OCI-LY3 (cell line): ENCODE measurements at regions not wholly inside any gene's neighbourhood (a gene's known extent, or its start where the extent isn't known, plus 50 kb on each side); places are given as distances from the start of the nearest gene placed in this dataset.

Experiments used
- EZH2phosphoT487 ChIP-seq: fragments of 200-600 bp; shearing (Covaris generic); IDR thresholded peaks from 2 replicates; pipeline ENCODE4 v1.6.1; 2018; ENCODE audit warnings: antibody characterized with exemption, mixed run types, low read depth
- TF ChIP-seq, protein P1 (sequence below): fragments of 200-600, 300-600 bp; sonication (generic); IDR thresholded peaks from 2 replicates; pipeline ENCODE4 v1.5.1; 2014; ENCODE audit warnings: antibody characterized with exemption, low read length, low read depth

GRCh38 chr3:28980131-28980530 is 300.7 kb upstream of the RBMS3 start:
- TF ChIP-seq, protein P1, sequence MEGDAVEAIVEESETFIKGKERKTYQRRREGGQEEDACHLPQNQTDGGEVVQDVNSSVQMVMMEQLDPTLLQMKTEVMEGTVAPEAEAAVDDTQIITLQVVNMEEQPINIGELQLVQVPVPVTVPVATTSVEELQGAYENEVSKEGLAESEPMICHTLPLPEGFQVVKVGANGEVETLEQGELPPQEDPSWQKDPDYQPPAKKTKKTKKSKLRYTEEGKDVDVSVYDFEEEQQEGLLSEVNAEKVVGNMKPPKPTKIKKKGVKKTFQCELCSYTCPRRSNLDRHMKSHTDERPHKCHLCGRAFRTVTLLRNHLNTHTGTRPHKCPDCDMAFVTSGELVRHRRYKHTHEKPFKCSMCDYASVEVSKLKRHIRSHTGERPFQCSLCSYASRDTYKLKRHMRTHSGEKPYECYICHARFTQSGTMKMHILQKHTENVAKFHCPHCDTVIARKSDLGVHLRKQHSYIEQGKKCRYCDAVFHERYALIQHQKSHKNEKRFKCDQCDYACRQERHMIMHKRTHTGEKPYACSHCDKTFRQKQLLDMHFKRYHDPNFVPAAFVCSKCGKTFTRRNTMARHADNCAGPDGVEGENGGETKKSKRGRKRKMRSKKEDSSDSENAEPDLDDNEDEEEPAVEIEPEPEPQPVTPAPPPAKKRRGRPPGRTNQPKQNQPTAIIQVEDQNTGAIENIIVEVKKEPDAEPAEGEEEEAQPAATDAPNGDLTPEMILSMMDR, result no peak
- TF ChIP-seq EZH2phosphoT487, result no peak
